ENCODE measurements at regions not wholly inside any gene's neighbourhood (a gene's known extent, or its start where the extent isn't known, plus 50 kb on each side); places are given as distances from the start of the nearest gene placed in this dataset.

DNA sequence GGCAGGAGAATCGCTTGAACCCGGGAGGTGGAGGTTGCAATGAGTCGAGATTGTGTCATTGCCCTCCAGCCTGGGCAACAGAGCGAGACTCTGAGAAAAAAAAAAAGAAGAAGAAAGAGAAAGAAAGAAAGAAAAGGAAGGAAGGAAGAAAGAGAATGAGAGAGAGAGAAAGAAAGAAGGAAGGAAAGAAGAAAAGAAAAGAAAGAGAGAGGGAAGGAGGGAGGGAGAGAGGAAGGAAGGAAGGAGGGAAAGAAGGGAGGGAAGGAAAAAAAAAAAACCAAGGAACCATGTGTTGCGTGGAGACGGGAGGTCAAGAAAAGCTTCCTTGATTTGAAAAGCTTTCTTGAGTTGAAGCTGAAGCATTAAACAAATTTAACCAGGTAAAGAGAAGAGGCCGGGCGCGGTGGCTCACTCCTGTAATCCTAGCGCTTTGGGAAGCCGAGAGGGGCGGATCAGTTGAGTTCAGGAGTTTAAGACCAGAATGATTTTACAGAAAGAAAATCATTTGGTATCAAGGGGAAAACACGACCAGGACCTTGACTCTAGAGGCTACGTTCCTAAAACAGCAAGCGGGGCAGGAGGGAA, 90.5 kb upstream of the PRSS16 start:
- TF ChIP-seq, protein P1, sequence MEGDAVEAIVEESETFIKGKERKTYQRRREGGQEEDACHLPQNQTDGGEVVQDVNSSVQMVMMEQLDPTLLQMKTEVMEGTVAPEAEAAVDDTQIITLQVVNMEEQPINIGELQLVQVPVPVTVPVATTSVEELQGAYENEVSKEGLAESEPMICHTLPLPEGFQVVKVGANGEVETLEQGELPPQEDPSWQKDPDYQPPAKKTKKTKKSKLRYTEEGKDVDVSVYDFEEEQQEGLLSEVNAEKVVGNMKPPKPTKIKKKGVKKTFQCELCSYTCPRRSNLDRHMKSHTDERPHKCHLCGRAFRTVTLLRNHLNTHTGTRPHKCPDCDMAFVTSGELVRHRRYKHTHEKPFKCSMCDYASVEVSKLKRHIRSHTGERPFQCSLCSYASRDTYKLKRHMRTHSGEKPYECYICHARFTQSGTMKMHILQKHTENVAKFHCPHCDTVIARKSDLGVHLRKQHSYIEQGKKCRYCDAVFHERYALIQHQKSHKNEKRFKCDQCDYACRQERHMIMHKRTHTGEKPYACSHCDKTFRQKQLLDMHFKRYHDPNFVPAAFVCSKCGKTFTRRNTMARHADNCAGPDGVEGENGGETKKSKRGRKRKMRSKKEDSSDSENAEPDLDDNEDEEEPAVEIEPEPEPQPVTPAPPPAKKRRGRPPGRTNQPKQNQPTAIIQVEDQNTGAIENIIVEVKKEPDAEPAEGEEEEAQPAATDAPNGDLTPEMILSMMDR (IDR thresholded peaks at IDR 0.05; ENCODE audit: low read depth, low read length) = no peak
- DNase-seq (ENCODE audit: low read depth, low spot score) = no peak
- H3K4me3 ChIP-seq (ENCODE audit: low read depth, low read length) = peak overlapping the region; percentile 45
- in situ Hi-C loops (cut with HindIII; ENCODE audit: low sequenced_read_pairs) = no loop called here

DNA sequence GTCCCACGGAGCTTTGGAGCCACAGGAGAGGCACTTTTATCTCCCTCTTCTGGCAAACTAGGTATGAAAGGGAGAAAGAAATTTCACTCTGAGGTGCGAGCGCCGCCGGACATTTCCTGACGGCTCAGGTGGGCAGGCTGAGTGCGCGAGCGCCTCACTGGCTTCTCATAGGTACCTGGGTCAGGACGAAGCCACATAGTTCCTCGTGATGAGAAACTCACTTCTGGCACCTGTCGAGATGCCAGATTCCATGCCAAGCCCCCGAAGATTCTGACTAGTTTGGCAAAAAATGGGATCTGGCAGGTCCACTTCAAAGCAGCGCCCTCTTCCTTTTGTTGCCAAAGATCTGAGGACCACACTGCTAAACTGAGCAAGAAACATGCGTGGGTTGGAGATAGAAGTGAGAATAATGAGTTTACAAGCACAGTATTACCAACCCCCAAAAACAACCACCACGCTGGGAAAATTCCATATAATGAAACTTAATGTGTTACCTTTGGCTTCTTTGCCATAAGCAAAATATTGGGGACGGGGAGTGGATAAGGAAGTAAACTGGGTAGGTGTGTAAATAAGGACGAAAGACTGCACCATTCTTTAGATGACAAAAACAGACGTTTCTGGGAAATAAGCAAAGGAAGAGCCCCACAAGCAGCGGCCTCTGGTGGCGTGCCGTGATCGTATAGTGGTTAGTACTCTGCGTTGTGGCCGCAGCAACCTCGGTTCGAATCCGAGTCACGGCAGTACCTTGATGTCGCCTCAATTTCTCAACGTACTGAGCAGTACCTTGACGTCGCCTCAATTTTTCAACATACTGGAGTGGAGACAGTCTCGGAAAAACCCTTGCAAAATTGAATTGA, 89.8 kb upstream of the PRSS16 start:
- DNase-seq (ENCODE audit: low read depth, low spot score) = peak; percentile 50
- TF ChIP-seq, protein P1 (IDR thresholded peaks at IDR 0.05; ENCODE audit: low read depth, low read length) = peak; percentile 61
- H3K4me3 ChIP-seq (ENCODE audit: low read depth, low read length) = peak overlapping the region; percentile 45
- in situ Hi-C loops (cut with HindIII; ENCODE audit: low sequenced_read_pairs) = no loop called here

DNA sequence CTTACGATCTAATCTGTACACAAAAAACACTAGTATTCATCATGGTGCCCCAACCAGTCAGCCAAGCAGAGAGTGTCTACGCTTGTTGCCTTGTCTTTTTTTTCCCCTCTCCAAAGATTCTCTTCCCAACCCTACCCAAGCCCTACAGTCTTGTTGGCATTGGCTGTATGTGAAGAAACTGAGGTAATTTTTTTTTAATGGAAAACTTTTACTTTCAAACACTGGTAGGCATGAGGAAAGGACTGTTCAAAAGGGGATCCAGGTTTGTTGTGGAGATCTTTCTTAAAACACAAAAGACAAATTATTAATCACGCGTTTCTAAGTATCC, 89.2 kb upstream of the PRSS16 start:
- TF ChIP-seq, protein P1 (IDR thresholded peaks at IDR 0.05; ENCODE audit: low read depth, low read length) = no peak
- no peak overlapping the region for H3K4me3 ChIP-seq (ENCODE audit: low read depth, low read length)
- in situ Hi-C loops (cut with HindIII; ENCODE audit: low sequenced_read_pairs) = no loop called here
- DNase-seq (ENCODE audit: low read depth, low spot score) = no peak

DNA sequence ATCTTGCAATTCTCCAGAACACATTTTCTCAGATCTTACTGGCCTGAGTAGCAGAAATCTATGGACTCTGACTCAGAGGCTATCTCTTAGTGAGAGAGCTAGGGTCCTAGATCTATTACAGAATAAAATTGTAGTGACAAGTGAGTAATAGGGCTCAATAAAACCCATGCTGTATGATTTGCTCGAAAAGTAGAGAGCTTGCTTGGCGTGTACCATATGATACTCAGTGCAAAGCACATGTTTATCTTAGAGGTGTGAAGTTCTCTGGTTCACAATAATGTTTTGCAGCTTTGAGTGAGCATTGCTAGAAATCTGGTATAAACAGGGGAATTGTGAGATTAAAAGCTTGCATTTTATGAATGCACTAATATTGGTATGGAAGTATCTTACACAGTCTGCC, 87.8 kb upstream of the PRSS16 start:
- H3K4me3 ChIP-seq (ENCODE audit: low read depth, low read length) = no peak overlapping the region
- DNase-seq (ENCODE audit: low read depth, low spot score) = no peak
- in situ Hi-C loops (cut with HindIII; ENCODE audit: low sequenced_read_pairs) = no loop called here
- TF ChIP-seq, protein P1 (IDR thresholded peaks at IDR 0.05; ENCODE audit: low read depth, low read length) = no peak

DNA sequence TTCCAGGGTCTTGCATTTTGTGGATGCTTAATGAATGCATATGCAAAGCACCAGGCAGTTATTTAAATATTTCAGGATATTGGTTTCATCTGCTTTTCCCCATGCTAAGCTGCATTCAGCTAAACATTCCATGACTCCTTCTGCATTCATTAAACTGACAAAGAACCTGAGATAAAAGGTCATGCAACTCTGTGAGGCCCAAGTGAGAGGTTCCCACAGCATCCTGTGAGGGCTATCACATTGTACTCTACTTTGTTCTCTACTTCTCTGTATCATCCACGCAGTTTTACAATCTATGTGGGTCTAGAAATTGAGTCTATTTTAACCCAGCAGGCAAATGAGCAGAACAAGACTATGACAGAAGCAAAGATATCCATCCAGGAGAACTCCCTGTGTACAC, 86.4 kb upstream of the PRSS16 start:
- TF ChIP-seq, protein P1 (IDR thresholded peaks at IDR 0.05; ENCODE audit: low read depth, low read length) = no peak
- no peak for DNase-seq (ENCODE audit: low read depth, low spot score)
- in situ Hi-C loops (cut with HindIII; ENCODE audit: low sequenced_read_pairs) = no loop called here
- no peak overlapping the region for H3K4me3 ChIP-seq (ENCODE audit: low read depth, low read length)

DNA sequence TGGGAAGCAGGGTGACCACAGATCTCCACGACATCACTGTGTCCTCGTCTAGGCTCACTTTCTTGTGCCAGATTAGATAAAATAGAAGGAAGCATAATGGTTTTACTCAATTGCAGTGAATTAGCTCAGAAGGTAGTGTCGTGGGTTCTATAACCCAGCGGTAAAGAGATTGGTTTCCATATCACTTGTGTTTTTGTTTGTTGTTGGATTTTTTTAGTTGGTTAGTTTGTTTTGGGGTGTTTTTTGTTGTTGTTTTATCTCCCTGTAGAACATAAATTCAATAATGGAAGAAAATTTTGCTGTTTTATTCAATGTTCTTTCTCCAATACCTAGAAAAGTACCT, 85.9 kb upstream of the PRSS16 start:
- no peak for DNase-seq (ENCODE audit: low read depth, low spot score)
- in situ Hi-C loops (cut with HindIII; ENCODE audit: low sequenced_read_pairs) = no loop called here
- no peak overlapping the region for H3K4me3 ChIP-seq (ENCODE audit: low read depth, low read length)
- TF ChIP-seq, protein P1 (IDR thresholded peaks at IDR 0.05; ENCODE audit: low read depth, low read length) = no peak

All from astrocyte of the spinal cord (primary cell).